Renal cortex interstitium (tissue), 11 donors: ENCODE measurements at regions not wholly inside any gene's neighbourhood (a gene's known extent, or its start where the extent isn't known, plus 50 kb on each side); places are given as distances from the start of the nearest gene placed in this dataset.
"Not testable (repeated sequence)": the region's sequence is repeated elsewhere in the genome, so short reads cannot be mapped to it uniquely, and the experiment has no call there.

Experiments used
- DNase-seq, 11 donors: peaks; one replicate each; pipeline ENCODE4 v3.0.0-alpha.2; 2013; ENCODE audit warnings: low read depth in 9 of 11, low spot score in 4 of 11; ENCODE audit errors: extremely low read depth in 1 of 11

DNA sequence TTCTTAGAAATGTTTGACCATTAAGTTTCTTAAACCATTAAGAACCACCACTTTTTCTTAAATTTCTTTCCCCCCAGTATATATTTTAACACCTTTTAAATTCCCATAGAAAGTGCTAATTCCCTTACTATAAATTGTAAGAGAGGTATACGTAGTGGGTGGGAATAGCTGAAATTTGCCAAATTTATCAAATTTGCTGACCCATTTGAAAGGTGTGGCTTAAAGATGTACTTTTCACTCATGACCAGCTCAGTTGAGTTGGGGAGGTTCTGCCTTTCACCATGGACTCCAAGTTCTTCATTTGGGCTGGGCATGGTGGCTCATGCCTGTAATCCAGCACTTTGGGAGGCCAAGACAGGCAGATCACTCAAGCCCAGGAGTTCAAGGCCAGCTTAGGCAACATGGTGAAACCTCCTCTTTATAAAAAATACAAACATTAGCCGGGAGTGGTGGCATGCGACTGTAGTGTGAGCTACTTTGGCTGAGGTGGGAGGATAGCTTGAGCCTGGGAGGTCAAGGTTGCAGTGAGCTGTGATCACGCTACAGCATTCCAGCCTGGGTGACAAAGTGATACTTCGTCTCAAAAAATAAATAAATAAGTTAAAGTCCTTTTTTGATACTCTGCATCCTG, 133.2 kb downstream of the MRPL57 start:
- no peak for DNase-seq

DNA sequence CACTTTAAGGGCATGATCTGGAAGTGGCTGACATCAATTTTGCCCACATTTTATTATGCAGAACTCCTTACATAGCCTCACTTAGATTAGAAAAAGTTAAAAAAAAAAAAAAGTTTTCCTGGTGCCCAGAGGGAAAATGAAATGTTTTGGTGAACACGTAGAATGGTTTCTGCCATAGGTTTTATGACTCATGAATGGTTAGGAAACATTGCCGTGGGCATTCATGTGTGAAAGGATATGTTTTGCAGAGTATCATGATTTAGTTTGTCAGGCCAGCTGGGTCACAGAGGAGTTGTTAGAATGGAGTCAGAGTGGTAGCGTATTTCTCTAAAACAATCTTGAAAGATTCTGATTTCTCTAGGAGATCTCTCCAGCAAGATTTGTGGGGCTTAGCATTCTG, 133.8 kb downstream of the MRPL57 start:
- no peak for DNase-seq

DNA sequence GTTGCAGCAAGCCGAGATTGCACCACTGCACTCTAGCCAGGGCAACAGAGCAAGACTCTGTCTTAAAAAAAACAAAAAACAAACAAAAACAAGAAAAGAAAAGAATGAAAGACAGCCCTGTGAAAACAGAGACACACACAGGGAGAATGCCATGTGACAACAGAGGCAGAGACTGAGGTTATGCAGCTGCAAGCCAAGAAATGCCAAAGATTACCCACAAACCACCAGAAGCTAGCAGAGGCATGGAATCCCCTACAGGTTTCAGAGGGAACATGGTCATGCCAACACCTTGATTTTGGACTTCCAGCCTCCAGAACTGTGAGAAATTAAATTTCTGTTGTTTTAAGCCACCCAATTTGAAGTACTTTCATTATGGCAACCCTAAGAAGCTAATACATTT, 138.5 kb downstream of the MRPL57 start:
- DNase-seq = not testable (repeated sequence)

DNA sequence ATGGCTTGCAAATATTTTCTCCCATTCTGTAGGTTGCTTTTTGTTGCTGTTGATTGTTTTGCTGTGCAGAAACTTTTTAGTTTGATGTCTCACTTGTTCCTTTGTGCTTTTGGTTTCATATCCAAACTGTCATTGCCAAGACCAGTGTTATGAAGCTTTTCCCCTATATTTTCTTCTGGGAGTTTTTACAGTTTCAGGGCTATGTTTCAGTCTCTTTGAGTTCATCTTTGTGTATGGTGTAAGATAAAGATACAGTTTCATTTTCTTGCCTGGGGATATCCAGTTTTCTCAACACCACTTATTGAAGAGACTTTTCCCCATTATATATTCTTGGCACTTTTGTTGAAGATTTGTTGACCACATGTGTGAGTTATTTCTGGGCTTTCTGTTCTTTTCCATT, 139.9 kb downstream of the MRPL57 start:
- no peak for DNase-seq

DNA sequence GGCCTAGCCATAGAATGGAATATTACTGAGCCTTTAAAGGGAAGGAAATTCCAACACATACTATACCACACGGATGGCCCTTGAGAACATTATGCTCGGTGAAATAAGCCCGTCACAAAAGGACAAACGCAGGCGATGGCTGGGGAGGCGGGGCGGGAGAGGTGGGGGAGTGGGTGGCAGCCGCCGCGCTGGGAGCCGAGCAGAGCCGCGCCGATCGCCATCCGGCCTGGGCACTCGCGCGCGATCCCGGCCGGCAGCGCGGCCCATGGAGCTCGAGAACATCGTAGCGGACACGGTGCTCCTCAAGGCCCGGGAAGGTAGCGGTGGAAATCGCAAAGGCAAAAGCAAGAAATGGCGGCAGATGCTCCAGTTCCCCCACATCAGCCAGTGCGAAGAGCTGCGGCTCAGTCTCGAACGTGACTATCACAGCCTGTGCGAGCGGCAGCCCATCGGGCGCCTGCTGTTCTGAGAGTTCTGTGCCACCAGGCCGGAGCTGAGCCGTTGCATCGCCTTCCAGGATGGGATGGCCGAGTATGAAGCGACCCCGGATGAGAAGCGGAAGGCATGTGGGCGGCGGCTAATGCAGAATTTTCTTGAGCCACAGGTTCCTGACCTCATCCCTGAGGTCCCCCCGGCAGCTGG, 140.1 kb downstream of the ZDHHC20 start:
- DNase-seq = no peak

DNA sequence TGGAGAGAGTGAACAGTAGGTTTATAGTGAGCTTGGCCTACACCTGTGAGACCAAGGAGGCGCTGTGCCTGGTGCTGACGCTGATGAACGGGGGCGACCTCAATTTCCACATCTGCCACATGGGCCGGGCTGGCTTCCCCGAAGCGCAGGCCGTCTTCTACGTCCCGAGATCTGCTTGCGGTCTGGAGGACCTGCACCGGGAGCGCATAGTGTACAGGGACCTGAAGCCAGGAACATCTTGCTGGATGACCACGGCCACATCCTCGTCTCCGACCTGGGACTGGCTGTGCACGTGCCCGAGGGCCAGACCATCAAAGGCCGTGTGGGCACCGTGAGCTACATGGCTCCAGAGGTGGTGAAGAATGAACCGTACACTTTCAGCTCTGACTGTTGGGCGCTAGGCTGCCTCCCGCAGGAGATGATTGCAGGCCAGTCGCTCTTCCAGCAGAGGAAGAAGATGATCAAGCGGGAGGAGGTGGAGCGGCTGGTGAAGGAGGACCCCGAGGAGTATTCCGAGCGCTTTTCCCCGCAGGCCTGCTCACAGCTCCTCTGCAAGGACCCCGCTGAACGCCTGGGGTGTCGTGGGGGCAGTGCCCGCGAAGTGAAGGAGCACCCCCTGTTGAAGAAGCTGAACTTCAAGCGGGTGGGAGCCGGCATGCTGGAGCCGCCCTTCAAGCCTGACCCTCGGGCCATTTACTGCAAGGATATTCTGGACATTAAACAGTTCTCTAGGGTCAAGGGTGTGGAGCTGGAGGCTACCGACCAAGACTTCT, 139.0 kb downstream of the ZDHHC20 start:
- DNase-seq = no peak

DNA sequence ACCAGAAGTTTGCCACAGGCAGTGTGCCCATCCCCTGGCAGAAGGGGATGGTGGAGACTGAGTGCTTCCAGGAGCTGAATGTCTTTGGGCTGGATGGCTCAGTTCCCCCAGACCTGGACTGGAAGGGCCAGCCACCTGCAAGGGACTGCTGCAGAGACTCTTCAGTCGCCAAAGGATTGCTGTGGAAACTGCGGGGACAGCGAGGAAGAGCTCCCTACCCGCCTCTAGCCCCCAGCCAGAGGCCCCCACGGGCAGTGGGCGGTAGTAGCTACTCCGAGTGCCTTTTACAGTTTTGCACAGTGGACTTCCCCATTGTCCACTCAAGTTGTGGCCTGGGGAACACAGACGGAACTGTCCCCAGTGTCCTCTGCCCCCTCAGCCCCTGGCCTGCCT, 138.5 kb downstream of the ZDHHC20 start:
- DNase-seq = no peak

DNA sequence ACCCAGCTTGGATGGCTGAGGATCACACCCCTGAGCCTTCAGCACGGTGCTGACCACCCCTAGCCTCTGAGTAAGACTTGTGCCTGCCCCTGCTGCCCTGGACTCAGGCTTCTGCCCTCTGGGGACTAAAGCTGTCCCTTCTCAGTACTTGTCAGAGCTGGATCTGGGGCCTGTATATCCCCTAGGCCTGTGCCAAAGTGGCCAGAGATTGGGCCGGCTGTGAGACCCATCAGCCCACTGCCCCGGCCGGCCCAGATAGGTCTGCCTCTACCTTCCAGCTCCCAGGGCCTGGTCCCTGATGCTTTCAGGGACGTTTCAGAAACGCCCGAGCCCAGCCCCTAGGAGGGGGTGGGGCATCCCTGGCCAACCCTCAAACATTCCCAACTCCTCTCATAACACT, 137.8 kb downstream of the ZDHHC20 start:
- no peak for DNase-seq

DNA sequence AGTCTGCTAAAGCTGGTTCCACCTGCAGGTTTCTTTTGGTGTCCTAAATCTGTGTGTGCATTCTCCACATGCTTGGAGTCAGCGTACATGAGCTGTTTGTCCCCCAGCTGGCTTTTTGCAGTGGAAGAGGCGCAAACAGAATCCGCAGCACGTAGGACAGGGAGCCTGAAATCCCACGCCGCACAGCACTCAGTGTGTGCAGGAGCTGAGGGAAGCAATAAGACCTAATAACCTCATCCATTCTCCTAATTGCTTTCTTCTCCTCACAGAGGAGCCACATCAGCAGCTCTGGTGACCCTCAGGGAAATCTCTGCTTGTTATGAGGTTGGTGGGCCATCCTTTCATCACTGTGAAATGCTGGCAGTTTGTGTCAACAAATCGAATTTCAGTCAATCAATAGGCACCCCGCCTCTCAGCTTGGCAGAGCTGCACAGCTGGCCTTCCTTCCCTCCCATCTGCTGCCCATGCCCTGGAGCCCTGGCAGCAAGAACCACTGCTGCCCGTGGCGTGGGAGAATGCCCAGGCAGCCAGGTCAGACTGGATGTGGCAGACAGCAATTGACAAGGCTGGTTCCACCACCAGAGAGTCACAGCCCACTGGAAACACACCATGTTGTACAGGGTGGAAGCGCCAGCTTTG, 136.7 kb downstream of the ZDHHC20 start:
- DNase-seq = no peak
